ENCODE measurements at regions not wholly inside any gene's neighbourhood (a gene's known extent, or its start where the extent isn't known, plus 50 kb on each side); places are given as distances from the start of the nearest gene placed in this dataset.

GRCh38 chr7:131943211-131943610 is 386.8 kb upstream of the PODXL start:
- TF ChIP-seq SMC3 (IDR thresholded peaks at IDR 0.05; ENCODE audit: low read depth, low read length) (no peak), RAD21 (IDR thresholded peaks at IDR 0.05; ENCODE audit: low read length) (no peak), POLR2A (IDR thresholded peaks at IDR 0.05; ENCODE audit: low read depth, low read length) (no peak), MAZ (IDR thresholded peaks at IDR 0.05; ENCODE audit: borderline replicate concordance, low read depth, low read length) (no peak), RFX5 (IDR thresholded peaks at IDR 0.05; ENCODE audit: low read depth, low read length) (no peak), BHLHE40 (IDR thresholded peaks at IDR 0.05; ENCODE audit: low read depth, low read length) (no peak), CEBPB (IDR thresholded peaks at IDR 0.05; ENCODE audit: low read depth, low read length) (no peak)
- TF ChIP-seq, protein P1, sequence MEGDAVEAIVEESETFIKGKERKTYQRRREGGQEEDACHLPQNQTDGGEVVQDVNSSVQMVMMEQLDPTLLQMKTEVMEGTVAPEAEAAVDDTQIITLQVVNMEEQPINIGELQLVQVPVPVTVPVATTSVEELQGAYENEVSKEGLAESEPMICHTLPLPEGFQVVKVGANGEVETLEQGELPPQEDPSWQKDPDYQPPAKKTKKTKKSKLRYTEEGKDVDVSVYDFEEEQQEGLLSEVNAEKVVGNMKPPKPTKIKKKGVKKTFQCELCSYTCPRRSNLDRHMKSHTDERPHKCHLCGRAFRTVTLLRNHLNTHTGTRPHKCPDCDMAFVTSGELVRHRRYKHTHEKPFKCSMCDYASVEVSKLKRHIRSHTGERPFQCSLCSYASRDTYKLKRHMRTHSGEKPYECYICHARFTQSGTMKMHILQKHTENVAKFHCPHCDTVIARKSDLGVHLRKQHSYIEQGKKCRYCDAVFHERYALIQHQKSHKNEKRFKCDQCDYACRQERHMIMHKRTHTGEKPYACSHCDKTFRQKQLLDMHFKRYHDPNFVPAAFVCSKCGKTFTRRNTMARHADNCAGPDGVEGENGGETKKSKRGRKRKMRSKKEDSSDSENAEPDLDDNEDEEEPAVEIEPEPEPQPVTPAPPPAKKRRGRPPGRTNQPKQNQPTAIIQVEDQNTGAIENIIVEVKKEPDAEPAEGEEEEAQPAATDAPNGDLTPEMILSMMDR (conservative IDR thresholded peaks at IDR 0.05; ENCODE audit: low read depth, low read length): no peak

Measured in IMR-90 (cell line).